ENCODE measurements at regions not wholly inside any gene's neighbourhood (a gene's known extent, or its start where the extent isn't known, plus 50 kb on each side); places are given as distances from the start of the nearest gene placed in this dataset.

DNA sequence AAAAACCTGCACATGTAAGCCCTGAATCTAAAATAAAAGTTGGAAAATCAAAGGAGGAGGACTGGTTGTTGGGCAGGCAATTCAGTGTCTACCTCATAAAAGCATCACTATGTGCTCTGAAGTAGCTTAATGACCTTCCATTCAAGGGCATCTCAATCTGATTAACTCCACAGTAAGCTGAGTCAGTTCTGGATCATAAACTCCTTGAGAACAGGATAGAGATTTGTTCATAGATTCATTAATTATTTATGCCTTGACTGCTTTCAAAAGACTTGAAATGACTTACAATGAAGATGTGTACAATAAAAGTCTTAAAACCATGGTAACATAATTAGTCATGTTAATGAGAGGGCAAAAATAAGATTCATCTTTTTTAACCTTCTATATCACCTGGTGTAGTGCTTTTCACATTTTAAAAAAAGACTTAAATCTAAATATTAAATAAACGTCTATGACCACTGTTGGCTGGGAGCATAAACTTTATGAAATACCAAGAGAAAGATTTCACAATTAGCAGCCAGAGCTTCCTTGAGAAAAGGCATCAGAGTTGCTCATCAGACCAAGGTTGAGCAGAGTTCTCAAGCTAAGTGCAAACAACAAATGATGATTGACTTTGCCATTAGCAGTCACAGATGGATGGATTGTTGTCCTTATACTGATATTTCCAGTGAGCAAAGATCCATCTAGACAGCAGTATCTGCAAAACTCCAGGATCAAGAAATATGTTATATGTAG, 237.3 kb upstream of the THUMPD2 start:
- TF ChIP-seq, protein P1, sequence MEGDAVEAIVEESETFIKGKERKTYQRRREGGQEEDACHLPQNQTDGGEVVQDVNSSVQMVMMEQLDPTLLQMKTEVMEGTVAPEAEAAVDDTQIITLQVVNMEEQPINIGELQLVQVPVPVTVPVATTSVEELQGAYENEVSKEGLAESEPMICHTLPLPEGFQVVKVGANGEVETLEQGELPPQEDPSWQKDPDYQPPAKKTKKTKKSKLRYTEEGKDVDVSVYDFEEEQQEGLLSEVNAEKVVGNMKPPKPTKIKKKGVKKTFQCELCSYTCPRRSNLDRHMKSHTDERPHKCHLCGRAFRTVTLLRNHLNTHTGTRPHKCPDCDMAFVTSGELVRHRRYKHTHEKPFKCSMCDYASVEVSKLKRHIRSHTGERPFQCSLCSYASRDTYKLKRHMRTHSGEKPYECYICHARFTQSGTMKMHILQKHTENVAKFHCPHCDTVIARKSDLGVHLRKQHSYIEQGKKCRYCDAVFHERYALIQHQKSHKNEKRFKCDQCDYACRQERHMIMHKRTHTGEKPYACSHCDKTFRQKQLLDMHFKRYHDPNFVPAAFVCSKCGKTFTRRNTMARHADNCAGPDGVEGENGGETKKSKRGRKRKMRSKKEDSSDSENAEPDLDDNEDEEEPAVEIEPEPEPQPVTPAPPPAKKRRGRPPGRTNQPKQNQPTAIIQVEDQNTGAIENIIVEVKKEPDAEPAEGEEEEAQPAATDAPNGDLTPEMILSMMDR (IDR thresholded peaks at IDR 0.05; ENCODE audit: low read depth, low read length): no peak
- TF ChIP-seq POLR2A (IDR thresholded peaks at IDR 0.05; ENCODE audit: extremely low read depth, insufficient read length) (no peak), MYC (IDR thresholded peaks at IDR 0.05; ENCODE audit: low read depth, low read length) (no peak)
- TF ChIP-seq, protein P2, sequence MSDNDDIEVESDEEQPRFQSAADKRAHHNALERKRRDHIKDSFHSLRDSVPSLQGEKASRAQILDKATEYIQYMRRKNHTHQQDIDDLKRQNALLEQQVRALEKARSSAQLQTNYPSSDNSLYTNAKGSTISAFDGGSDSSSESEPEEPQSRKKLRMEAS (IDR thresholded peaks at IDR 0.05; ENCODE audit: low read depth, low read length): no peak

Measured in NB4 (cell line).